Large intestine (tissue), 3 donors: ENCODE measurements at regions not wholly inside any gene's neighbourhood (a gene's known extent, or its start where the extent isn't known, plus 50 kb on each side); places are given as distances from the start of the nearest gene placed in this dataset.
A peak's percentile ranks its signal among the peaks of the same experiment; 100 is the strongest.

Source experiments
- DNase-seq, 2 donors: peaks; one replicate each; pipeline versions ENCODE4 v3.0.0 to v3.0.0-alpha.2; 2013
- H3K27ac ChIP-seq: one replicate; pipeline ENCODE4 v1.5.1; 2013; ENCODE audit warnings: low read length
- H3K27me3 ChIP-seq: 2 replicates; pipeline ENCODE4 v1.6.1; 2013; ENCODE audit warnings: low read length; ENCODE audit not compliant: control insufficient read depth, insufficient read depth
- H3K36me3 ChIP-seq: 2 replicates; pipeline ENCODE4 v1.6.1; 2013; ENCODE audit warnings: low read length; ENCODE audit not compliant: control insufficient read depth, insufficient read depth
- H3K4me1 ChIP-seq: one replicate; pipeline ENCODE4 v1.6.1; 2013; ENCODE audit warnings: low read length; ENCODE audit not compliant: control insufficient read depth, insufficient read depth
- H3K4me3 ChIP-seq: one replicate; pipeline ENCODE4 v1.5.1; 2013; ENCODE audit warnings: low read length
- H3K9me3 ChIP-seq: one replicate; pipeline ENCODE4 v1.6.1; 2013; ENCODE audit warnings: mild to moderate bottlenecking, low read depth, low read length, moderate library complexity; ENCODE audit not compliant: control insufficient read depth
- WGBS: methylation state at CpG from one replicate; pipeline ENCODE4 v1.1.5; 2013; ENCODE audit warnings: low lambda C conversion rate; ENCODE audit not compliant: insufficient coverage; 5-methylcytosine and 5-hydroxymethylcytosine counted together

- Histone ChIP-seq H3K4me3 (no peak overlapping the region), H3K9me3 (peaks cover 14% of the 10 kb centered on the region), H3K27ac (no peak overlapping the region), H3K36me3 (no peaks in the 10 kb centered on the region), H3K27me3 (peaks cover 8% of the 10 kb centered on the region), H3K4me1 (no peaks in the 10 kb centered on the region)
- 100% methylated on average over 3 of the region's 79 CpGs for WGBS
- no peak for DNase-seq
Measured at GRCh38 chr18:79617511-79618500, 61.8 kb upstream of the CTDP1 start.

GRCh38 chr18:79620576-79621165, 58.9 kb upstream of the CTDP1 start:
- no peak overlapping the region for H3K27ac ChIP-seq
- no peak for DNase-seq
- no peaks in the 10 kb centered on the region for H3K4me1 ChIP-seq
- peaks cover 14% of the 10 kb centered on the region for H3K9me3 ChIP-seq
- WGBS: 93% methylated on average over 7 of the region's 20 CpGs
- peaks cover 6% of the 10 kb centered on the region for H3K27me3 ChIP-seq
- H3K4me3 ChIP-seq: no peak overlapping the region
- H3K36me3 ChIP-seq: no peaks in the 10 kb centered on the region

- H3K4me3 ChIP-seq: no peak overlapping the region
- no peaks in the 10 kb centered on the region for H3K4me1 ChIP-seq
- WGBS: no CpG with 5 or more reads among the region's 14 CpGs
- no peak for DNase-seq
- peaks cover 4% of the 10 kb centered on the region for H3K27me3 ChIP-seq
- H3K36me3 ChIP-seq: no peaks in the 10 kb centered on the region
- no peak overlapping the region for H3K27ac ChIP-seq
- H3K9me3 ChIP-seq: peaks cover 13% of the 10 kb centered on the region
Measured at GRCh38 chr18:79621501-79621900, 58.1 kb upstream of the CTDP1 start.

GRCh38 chr18:79622004-79622403, 57.6 kb upstream of the CTDP1 start:
- WGBS: no CpG with 5 or more reads among the region's 4 CpGs
- H3K4me1 ChIP-seq: no peaks in the 10 kb centered on the region
- no peaks in the 10 kb centered on the region for H3K27me3 ChIP-seq

GRCh38 chr18:79624356-79625170, 55.0 kb upstream of the CTDP1 start:
- DNase-seq: no peak
- Histone ChIP-seq H3K9me3 (no peaks in the 10 kb centered on the region), H3K27ac (no peak overlapping the region), H3K4me1 (no peaks in the 10 kb centered on the region), H3K4me3 (no peak overlapping the region), H3K27me3 (no peaks in the 10 kb centered on the region), H3K36me3 (no peaks in the 10 kb centered on the region)
- WGBS: no CpG with 5 or more reads among the region's 8 CpGs

More at GRCh38 chr18:79622004-79622403, 57.6 kb upstream of the CTDP1 start:
- Histone ChIP-seq H3K27ac (no peak overlapping the region), H3K9me3 (peaks cover 10% of the 10 kb centered on the region), H3K36me3 (no peaks in the 10 kb centered on the region), H3K4me3 (no peak overlapping the region)
- DNase-seq: no peak

- H3K27ac ChIP-seq: no peak overlapping the region
- no peak overlapping the region for H3K4me3 ChIP-seq
- WGBS: 66% methylated on average over 3 of the region's 17 CpGs
- peak in 1 of 2 donors; percentile 22 for DNase-seq
- no peaks in the 10 kb centered on the region for H3K4me1 ChIP-seq
- H3K27me3 ChIP-seq: no peaks in the 10 kb centered on the region
- H3K36me3 ChIP-seq: no peaks in the 10 kb centered on the region
- H3K9me3 ChIP-seq: no peaks in the 10 kb centered on the region
Measured at GRCh38 chr18:79625195-79625923, 54.2 kb upstream of the CTDP1 start.

GRCh38 chr18:79625924-79626561, 53.6 kb upstream of the CTDP1 start:
- H3K27me3 ChIP-seq: no peaks in the 10 kb centered on the region
- DNase-seq: no peak
- WGBS: no CpG with 5 or more reads among the region's 26 CpGs

GRCh38 chr18:79626905-79627749, 52.5 kb upstream of the CTDP1 start:
- WGBS: no CpG with 5 or more reads among the region's 45 CpGs

More at GRCh38 chr18:79625924-79626561, 53.6 kb upstream of the CTDP1 start:
- Histone ChIP-seq H3K27ac (no peak overlapping the region), H3K9me3 (no peaks in the 10 kb centered on the region), H3K4me3 (no peak overlapping the region), H3K4me1 (no peaks in the 10 kb centered on the region), H3K36me3 (no peaks in the 10 kb centered on the region)

GRCh38 chr18:79627750-79628294, 51.8 kb upstream of the CTDP1 start:
- Histone ChIP-seq H3K27ac (no peak overlapping the region), H3K4me1 (no peaks in the 10 kb centered on the region), H3K9me3 (no peaks in the 10 kb centered on the region), H3K4me3 (no peak overlapping the region), H3K27me3 (no peaks in the 10 kb centered on the region), H3K36me3 (no peaks in the 10 kb centered on the region)
- DNase-seq: no peak
- 90% methylated on average over 2 of the region's 19 CpGs for WGBS

More at GRCh38 chr18:79626905-79627749, 52.5 kb upstream of the CTDP1 start:
- no peak overlapping the region for H3K27ac ChIP-seq
- no peak for DNase-seq
- H3K36me3 ChIP-seq: no peaks in the 10 kb centered on the region
- H3K9me3 ChIP-seq: no peaks in the 10 kb centered on the region
- no peak overlapping the region for H3K4me3 ChIP-seq
- no peaks in the 10 kb centered on the region for H3K27me3 ChIP-seq
- H3K4me1 ChIP-seq: no peaks in the 10 kb centered on the region
